Lower leg skin (tissue), 3 donors: ENCODE measurements at regions not wholly inside any gene's neighbourhood (a gene's known extent, or its start where the extent isn't known, plus 50 kb on each side); places are given as distances from the start of the nearest gene placed in this dataset.

Source experiments
- CTCF ChIP-seq, 3 donors: fragments of 450-650 bp; IDR thresholded peaks; one replicate each; pipeline ENCODE4 v1.5.1; 2016; ENCODE audit warnings: antibody characterized with exemption in 3 of 3, mild to moderate bottlenecking in 3 of 3, moderate library complexity in 2 of 3
- POLR2A ChIP-seq, 2 donors: fragments of 450-650 bp; IDR thresholded peaks; one replicate each; pipeline ENCODE4 v1.6.1; 2016 to 2017; ENCODE audit warnings: antibody characterized with exemption in 2 of 2, mild to moderate bottlenecking in 1 of 2, moderate library complexity in 1 of 2

GRCh38 chr10:55013318-55013717 lies 212.3 kb upstream of the PCDH15 start:
- no peak for TF ChIP-seq CTCF (IDR thresholded peaks at IDR 0.05)
- no peak for TF ChIP-seq POLR2A (IDR thresholded peaks at IDR 0.05)
